GM19025 (cell line): ENCODE measurements at regions not wholly inside any gene's neighbourhood (a gene's known extent, or its start where the extent isn't known, plus 50 kb on each side); places are given as distances from the start of the nearest gene placed in this dataset.
"Not testable (repeated sequence)": the region's sequence is repeated elsewhere in the genome, so short reads cannot be mapped to it uniquely, and the experiment has no call there.

Experiments
- ATAC-seq: cut with Tn5 transposase; IDR thresholded peaks from one replicate; pipeline ENCODE4 v1.9.1; 2021; ENCODE audit warnings: mild to moderate bottlenecking, low read depth, moderate library complexity; ENCODE audit not compliant: unreplicated experiment

GRCh38 chr4:66357316-66357715 is 687.0 kb upstream of the EPHA5 start:
- ATAC-seq: no peak

GRCh38 chr4:66355328-66355727 is 685.0 kb upstream of the EPHA5 start:
- ATAC-seq: no peak

DNA sequence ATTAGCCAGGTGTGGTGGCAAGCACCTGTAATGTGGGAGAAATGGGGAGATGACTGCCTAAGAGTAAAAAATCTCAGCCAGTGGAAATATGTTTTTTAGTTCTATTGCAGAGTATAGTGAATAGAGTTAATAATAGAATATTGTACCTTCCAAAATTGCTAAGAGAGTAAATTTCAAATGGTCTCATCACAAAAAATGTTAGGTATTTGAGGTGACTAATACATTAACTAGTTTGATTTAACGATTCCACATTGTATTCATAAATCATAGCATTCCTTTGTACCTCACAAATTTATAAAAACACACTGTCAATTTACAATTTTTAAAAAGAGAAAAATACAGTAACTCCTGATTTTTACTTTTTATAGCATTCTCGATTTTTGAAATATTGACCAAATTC is 681.5 kb upstream of the EPHA5 start:
- ATAC-seq: no peak

GRCh38 chr4:66340286-66340893 is 670.1 kb upstream of the EPHA5 start:
- no peak for ATAC-seq

DNA sequence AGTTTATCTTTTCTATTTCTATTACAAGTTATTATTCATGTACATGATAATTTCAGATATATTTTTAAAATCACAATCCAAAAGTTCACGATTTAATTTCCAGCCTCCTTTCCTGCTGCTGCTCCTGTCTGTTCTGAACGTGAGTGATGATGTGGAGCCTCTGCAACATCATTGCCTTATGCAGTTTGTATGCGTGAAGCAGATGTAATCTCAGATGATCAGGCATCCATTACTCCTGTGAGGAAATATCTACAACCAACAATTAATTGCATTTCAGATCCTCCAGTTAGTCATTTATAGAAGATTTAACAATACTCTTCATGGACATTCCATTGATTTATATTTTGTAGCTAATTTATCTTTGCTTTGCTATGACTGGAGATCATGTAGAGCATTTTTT is 668.7 kb upstream of the EPHA5 start:
- no peak for ATAC-seq

GRCh38 chr4:66331761-66332160 is 661.5 kb upstream of the EPHA5 start:
- no peak for ATAC-seq

DNA sequence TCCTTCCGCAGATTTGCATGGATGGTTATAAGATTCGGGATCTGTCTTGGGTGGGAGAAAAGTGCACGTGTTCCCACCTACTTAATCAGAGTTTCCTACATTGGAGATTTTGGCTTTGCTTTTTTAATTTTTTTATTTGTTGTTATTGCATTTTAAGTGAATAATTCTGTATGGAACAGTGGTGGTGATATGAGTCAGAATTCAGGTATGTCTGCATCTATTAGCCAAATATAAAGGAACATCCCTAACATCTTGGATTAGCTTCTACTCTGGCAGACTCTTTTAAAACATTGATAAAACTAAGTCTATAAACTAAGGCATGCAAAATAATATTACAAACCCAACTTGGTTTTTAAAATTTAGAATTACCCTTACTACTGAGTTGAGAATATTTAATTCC is 659.8 kb upstream of the EPHA5 start:
- no peak for ATAC-seq

DNA sequence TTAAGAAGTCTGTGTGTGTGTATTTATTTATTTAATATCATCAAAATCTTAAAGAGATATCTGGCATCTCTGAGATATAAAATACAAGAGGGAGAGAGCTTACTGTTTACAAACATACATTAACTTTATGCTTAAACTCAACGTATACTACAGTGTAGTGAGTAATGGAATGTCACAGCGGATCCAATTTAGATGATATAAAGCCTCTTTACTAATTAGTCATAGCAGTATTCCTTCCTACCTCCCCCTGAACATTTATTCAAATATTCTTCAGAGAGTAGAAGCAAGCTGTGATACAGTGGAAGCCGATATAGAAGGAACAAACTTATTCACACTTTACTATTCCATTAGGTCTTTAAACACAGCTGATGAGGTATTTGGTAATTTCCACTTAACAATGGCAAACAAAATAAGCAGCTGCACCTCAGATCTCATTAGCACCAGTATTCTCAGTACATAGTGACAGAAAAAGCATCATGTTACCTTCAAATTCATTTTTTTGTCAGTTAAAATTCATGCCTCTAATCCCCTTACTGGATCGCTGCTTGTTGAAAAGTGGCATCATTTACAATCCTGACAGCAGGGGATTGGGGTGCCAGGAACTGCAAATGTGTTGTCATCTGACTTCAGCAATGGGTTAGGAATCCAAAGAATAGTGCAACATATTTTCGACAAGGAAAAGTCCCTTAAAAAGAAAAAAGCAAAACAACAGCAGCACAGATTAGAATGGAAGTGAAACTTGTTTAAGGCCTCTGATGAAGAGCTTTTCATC is 658.7 kb upstream of the EPHA5 start:
- no peak for ATAC-seq

DNA sequence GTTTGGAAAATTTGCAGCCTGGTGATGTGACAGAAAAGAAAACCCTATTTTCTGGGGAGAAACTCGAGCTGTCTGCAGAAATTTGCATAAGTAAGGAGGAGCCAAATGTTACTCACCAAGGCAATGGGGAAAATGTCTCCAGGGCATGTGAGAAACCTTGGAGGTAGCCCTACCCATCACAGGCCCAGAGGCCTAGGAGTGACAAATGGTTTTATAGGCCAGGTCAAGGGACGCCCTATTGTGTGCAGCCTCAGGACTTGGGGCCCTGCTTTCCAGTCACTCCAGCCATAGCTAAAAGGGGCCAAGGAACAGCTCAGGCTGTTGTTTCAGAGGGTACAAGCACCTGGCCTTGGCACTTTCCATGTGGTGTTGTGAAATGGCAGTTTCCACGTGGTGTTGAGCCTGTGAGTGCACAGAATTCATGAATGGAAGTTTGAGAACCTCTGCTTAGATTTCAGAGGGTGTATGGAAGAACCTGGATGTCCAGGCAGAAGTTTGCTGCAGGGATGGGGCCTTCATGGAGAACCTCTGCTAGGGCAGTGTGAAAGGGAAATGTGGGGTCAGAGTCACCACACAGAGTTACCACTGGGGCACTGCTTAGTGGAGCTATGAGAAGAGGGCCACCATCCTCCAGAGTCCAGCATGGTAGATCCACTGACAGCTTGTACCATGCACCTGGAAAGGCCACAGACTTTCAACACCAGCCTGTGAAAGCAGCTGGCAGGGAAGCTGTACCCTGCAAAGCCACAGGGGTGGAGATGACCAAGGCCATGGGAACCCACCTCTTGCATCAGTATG is 637.6 kb upstream of the EPHA5 start:
- no peak for ATAC-seq

- ATAC-seq: no peak
Measured at GRCh38 chr4:66300336-66300934, 630.1 kb upstream of the EPHA5 start.

GRCh38 chr4:66298569-66298968 is 628.3 kb upstream of the EPHA5 start:
- ATAC-seq: no peak

DNA sequence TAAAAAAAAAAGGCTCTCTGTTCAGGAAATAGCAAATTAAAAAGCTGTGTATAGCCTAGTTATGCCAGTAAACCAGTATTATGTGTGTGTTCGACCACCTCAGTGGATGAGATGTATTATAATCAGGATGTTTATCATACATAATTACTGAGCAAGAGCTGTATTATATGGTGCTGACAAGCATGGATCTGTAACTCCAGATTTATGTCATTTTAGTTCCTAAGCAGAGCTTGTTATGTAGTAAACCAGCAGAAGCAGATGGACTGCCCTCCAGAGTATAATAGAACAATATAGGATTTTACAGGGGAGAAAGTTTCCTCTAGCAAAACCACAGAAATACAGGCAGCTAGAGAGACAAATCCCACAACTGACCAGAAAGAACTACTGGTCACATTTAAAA is 627.4 kb upstream of the EPHA5 start:
- no peak for ATAC-seq

DNA sequence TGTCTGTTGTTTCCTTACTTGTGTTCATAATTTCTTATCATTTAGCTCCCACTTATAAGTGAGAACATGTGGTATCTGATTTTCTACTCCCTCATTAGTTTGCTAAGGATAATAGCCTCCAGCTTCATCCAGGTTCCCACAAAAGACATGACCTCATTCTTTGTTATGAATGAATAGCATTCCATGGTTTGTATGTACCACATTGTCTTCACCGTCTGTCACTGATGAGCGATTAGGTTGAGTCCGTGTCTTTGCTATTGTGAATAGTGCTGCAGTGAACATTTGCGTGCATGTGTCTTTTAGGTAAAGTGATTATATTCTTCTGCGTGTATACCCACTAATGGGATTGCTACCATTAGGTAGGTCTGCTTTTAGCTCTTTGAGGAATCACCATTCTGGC is 624.3 kb upstream of the EPHA5 start:
- ATAC-seq: no peak

- ATAC-seq: no peak
Measured at GRCh38 chr4:66284991-66285451, 614.7 kb upstream of the EPHA5 start.

DNA sequence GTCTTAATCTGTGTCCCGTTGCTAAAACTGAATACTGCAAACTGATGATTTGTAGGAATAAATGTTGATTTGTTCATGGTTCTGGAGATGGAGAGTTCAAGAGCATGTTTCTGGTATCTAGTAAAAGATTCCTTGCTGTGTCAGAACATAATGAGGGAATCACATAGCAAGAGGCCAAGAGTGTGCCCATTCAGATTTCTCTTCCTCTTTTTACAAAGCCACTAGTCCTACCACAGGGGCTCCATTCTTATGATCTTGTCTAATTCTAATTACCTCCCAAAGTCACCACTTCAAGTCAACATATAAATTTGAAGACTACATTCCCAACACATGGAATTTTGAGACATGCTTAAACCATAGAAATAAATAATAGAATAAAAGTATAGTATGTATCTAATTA is 608.8 kb upstream of the EPHA5 start:
- no peak for ATAC-seq

- no peak for ATAC-seq
Measured at GRCh38 chr4:66275411-66276038, 605.2 kb upstream of the EPHA5 start.

- no peak for ATAC-seq
Measured at GRCh38 chr4:66273110-66273509, 602.8 kb upstream of the EPHA5 start.

DNA sequence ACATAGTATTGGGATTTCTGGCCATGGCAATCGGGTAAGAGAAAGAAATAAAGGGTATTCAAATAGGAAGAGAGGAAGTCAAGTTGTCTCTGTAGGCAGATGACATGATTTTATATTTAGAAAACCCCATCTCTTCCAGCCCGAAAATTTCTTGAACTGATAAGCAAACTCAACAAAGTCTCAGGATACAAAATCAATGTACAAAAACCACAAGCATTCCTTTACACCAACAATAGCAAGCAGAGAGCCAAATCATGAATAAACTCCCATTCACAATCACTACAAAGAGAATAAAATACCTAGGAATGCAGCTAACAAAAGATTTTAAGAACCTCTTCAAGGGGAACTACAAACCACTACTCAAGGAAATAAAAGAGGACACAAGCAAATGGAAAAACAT is 600.1 kb upstream of the EPHA5 start:
- not testable (repeated sequence) for ATAC-seq

DNA sequence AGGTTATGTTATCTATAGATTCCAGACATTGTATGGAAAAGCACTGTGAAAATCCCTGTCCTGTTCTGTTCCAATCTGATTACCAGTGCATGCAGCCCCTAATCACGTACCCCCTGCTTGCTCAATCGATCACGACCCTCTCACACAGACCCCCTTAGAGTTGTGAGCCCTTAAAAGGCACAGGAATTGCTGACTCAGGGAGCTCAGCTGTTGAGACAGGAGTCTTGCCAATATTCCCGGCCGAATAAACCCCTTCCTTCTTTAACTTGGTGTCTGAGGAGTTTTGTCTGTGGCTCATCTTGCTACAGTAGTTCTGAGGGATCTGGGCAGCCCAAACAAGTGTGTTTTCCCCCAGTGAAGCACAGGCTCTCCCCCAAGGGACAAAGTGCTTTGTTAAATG is 596.3 kb upstream of the EPHA5 start:
- not testable (repeated sequence) for ATAC-seq

DNA sequence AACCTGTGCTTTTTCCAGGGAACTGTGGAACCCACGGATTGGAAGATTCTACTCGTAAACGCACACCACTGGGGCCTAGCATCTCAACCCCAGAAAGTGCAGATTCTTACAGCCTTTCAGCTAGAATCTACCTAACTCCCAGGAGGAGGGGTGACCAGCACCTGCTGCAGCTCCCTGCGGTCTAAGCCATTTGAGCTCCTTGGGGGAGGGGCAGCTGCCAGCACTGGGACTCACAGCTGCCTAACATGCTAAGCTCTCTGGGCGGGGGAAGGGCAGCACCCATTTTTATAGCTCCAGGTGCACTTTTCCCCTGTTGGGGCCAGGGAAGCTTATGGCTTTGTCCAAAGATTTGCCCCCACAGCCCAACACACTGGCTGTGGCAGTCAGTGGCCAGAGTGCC is 595.7 kb upstream of the EPHA5 start:
- ATAC-seq: no peak

DNA sequence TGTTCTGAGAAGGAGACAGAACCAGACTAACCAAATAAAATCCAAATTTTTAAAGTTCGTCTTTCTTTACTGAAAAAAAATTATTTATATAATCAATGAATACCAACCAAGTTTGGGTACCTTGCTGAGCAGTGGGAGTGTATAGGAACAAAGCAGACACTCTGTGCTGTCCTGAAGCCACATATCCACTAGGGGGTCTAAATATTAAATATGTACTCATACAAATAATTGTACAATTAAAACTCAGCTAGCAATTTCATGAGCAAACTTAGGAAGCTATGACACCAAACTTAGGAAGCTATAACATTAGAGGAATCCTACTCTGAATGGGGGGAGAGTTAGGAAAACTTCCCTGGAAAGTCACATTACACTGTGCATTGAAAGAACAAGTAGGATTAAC is 582.0 kb upstream of the EPHA5 start:
- ATAC-seq: no peak
